Liver (tissue), 8 donors: ENCODE measurements at regions not wholly inside any gene's neighbourhood (a gene's known extent, or its start where the extent isn't known, plus 50 kb on each side); places are given as distances from the start of the nearest gene placed in this dataset.

Experiments
- DNase-seq: peaks from one replicate; pipeline ENCODE4 v3.0.0-alpha.2; 2017; ENCODE audit warnings: low spot score
- H3K27ac ChIP-seq, 2 donors: one replicate each; pipeline ENCODE4 v1.7.0; 2013; ENCODE audit warnings: inconsistent platforms in 2 of 2, low read length in 2 of 2, control low read depth in 1 of 2, low read depth in 1 of 2, mild to moderate bottlenecking in 1 of 2
- H3K27me3 ChIP-seq, 4 donors: one replicate each; pipeline versions ENCODE4 v1.6.1 to v1.7.0; 2013; ENCODE audit warnings: low read length in 3 of 4, inconsistent platforms in 1 of 4, mild to moderate bottlenecking in 1 of 4, moderate library complexity in 1 of 4; ENCODE audit not compliant: control insufficient read depth in 4 of 4, insufficient read depth in 4 of 4
- H3K36me3 ChIP-seq, 4 donors: one replicate each; pipeline versions ENCODE4 v1.6.1 to v1.7.0; 2013; ENCODE audit warnings: low read length in 3 of 4, mild to moderate bottlenecking in 3 of 4, low read depth in 1 of 4, moderate library complexity in 1 of 4; ENCODE audit not compliant: control insufficient read depth in 4 of 4, insufficient read depth in 3 of 4
- H3K4me1 ChIP-seq, 4 donors: one replicate each; pipeline versions ENCODE4 v1.6.1 to v1.7.0; 2013; ENCODE audit warnings: low read length in 3 of 4, mild to moderate bottlenecking in 3 of 4, moderate library complexity in 1 of 4; ENCODE audit not compliant: control insufficient read depth in 4 of 4, insufficient read depth in 4 of 4
- H3K4me3 ChIP-seq, 3 donors: one replicate each; pipeline versions ENCODE4 v1.6.1 to v1.7.0; 2013; ENCODE audit warnings: low read length in 3 of 3, control low read depth in 1 of 3, low read depth in 1 of 3, mild to moderate bottlenecking in 1 of 3
- H3K9ac ChIP-seq, 2 donors: one replicate each; pipeline ENCODE4 v1.7.0; 2013; ENCODE audit warnings: low read length in 2 of 2, mild to moderate bottlenecking in 2 of 2, moderate library complexity in 2 of 2, control low read depth in 1 of 2, low read depth in 1 of 2
- H3K9me3 ChIP-seq, 4 donors: one replicate each; pipeline versions ENCODE4 v1.6.1 to v1.7.0; 2013; ENCODE audit warnings: low read length in 3 of 4; ENCODE audit not compliant: control insufficient read depth in 4 of 4
- CTCF ChIP-seq: fragments of 150-350 bp; IDR thresholded peaks from 2 replicates; pipeline ENCODE4 v1.5.1; 2017; ENCODE audit warnings: improper control_type of control experiment, low read depth, low read length; ENCODE audit not compliant: missing input control
- EGR1 ChIP-seq, 2 donors: IDR thresholded peaks; 2 replicates each; pipeline ENCODE4 v1.6.1; 2016 to 2018; ENCODE audit warnings: antibody characterized with exemption in 2 of 2, low read depth in 2 of 2
- FOXA1 ChIP-seq: IDR thresholded peaks from 2 replicates; pipeline ENCODE4 v1.6.1; 2016; ENCODE audit warnings: antibody characterized with exemption
- FOXA2 ChIP-seq: IDR thresholded peaks from 2 replicates; pipeline ENCODE4 v1.6.1; 2016; ENCODE audit warnings: antibody characterized with exemption
- GABPA ChIP-seq, 2 donors: IDR thresholded peaks in 1 of 2; conservative IDR thresholded peaks in 1 of 2; 2 replicates each; pipeline ENCODE4 v1.6.1; 2016; ENCODE audit warnings: antibody characterized with exemption in 2 of 2, mild to moderate bottlenecking in 1 of 2, moderate library complexity in 1 of 2
- HNF4A ChIP-seq, 2 donors: conservative IDR thresholded peaks; 2 replicates each; pipeline ENCODE4 v1.6.1; 2016; ENCODE audit warnings: antibody characterized with exemption in 2 of 2, mild to moderate bottlenecking in 2 of 2
- HNF4G ChIP-seq: IDR thresholded peaks from 2 replicates; pipeline ENCODE4 v1.6.1; 2016; ENCODE audit warnings: antibody characterized with exemption
- MAX ChIP-seq: IDR thresholded peaks from 2 replicates; pipeline ENCODE4 v1.6.1; 2016; ENCODE audit warnings: antibody characterized with exemption
- NR2F2 ChIP-seq: IDR thresholded peaks from 2 replicates; pipeline ENCODE4 v1.6.1; 2016; ENCODE audit warnings: antibody characterized with exemption
- RAD21 ChIP-seq, 2 donors: IDR thresholded peaks; 2 replicates each; pipeline ENCODE4 v1.6.1; 2016; ENCODE audit warnings: antibody characterized with exemption in 2 of 2, mild to moderate bottlenecking in 2 of 2
- RXRA ChIP-seq, 2 donors: IDR thresholded peaks; 2 replicates each; pipeline ENCODE4 v1.6.1; 2017 to 2018; ENCODE audit warnings: antibody characterized with exemption in 2 of 2, mild to moderate bottlenecking in 1 of 2
- SP1 ChIP-seq: IDR thresholded peaks from 2 replicates; pipeline ENCODE4 v1.6.1; 2018; ENCODE audit warnings: antibody characterized with exemption, mild to moderate bottlenecking
- YY1 ChIP-seq: IDR thresholded peaks from 2 replicates; pipeline ENCODE4 v1.6.1; 2016; ENCODE audit warnings: antibody characterized with exemption, mild to moderate bottlenecking
- ZBTB33 ChIP-seq: IDR thresholded peaks from 2 replicates; pipeline ENCODE4 v1.6.1; 2016; ENCODE audit warnings: antibody characterized with exemption
- WGBS: extraction: QIAGEN DNeasy Blood & Tissue Kit; methylation state at CpG from one replicate; pipeline ENCODE4 v1.1.7; 2013; 5-methylcytosine and 5-hydroxymethylcytosine counted together
- TF ChIP-seq, protein P1 (sequence below): IDR thresholded peaks from 2 replicates; pipeline ENCODE4 v1.6.1; 2016; ENCODE audit warnings: antibody characterized with exemption
- donor health status: healthy.
- donor health status: healthy.
- donor health status: healthy.
- donor health status: healthy.
- donor health status: healthy.

DNA sequence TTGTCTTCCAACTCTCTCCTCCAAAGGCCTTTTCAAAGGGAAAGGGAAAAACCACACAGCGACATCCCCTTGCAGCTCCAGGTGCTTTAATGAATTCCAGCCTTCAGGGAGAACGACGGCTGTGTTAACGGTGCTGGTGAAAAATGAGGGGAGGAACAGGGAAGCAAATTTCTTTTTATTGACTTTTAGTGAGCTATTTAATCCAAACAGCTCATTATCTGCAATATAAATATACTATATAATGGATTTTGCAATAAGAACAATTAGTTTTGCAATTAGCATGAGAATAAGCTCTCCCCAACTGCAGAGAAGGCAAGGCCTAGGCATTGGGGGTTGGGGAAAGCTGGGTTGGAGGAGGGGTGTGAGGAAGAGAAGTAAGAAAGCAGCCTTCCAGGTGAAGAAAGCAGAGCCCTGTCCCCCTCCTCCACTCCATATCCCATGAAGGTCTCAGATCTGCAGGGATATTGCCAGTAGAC, 159.0 kb upstream of the ZC3H12A start:
- DNase-seq: no peak
- H3K9ac ChIP-seq: no peak overlapping the region
- WGBS: 26% methylated on average over 4 of the region's 4 CpGs

DNA sequence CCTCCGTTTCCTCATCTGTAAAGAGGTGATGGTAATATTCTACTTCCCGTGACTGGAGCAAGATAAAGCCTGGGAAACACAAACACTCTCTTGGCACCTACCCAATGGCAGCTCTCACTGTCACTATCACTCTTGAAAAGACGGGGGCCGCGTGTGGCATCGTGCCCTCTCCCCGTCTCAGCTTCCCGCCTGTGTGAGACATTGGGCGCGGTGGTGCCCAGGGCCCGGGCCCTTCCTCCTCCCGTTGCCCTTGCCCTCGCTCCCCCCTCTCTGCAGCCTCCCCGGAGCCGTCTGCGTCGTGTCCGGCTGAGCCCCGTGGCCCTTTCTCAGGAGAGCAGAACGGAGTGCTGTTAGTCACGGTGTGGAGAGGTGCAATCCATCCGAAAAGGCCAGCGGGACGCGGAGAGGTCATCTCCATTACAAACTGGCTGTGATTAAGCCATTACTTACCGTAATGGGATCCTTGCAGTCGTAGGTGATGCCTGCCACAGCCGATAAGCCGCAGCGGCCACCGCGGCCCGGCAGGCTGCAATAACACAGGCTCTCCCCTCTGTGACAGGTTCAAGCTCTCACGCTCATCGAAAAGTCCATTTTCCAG, 156.4 kb upstream of the ZC3H12A start:
- H3K4me3 ChIP-seq: no peak overlapping the region
- DNase-seq: no peak
- no peak overlapping the region for H3K27ac ChIP-seq
- H3K4me1 ChIP-seq: peaks cover 0 to 7% (median 2%) of the 10 kb centered on the region in 4 donors
- H3K36me3 ChIP-seq: no peaks in the 10 kb centered on the region
- no peak for TF ChIP-seq FOXA2
- TF ChIP-seq RXRA (IDR thresholded peaks at IDR 0.05): no peak
- TF ChIP-seq YY1: no peak
- TF ChIP-seq CTCF: no peak
- TF ChIP-seq HNF4A (conservative IDR thresholded peaks at IDR 0.05): no peak
- no peak for TF ChIP-seq RAD21 (IDR thresholded peaks at IDR 0.05)
- H3K9ac ChIP-seq: no peak overlapping the region
- no peaks in the 10 kb centered on the region for H3K9me3 ChIP-seq
- peaks cover 0 to 9% (median 3%) of the 10 kb centered on the region in 4 donors for H3K27me3 ChIP-seq
- 17% methylated on average over 35 of the region's 35 CpGs for WGBS

More for the DNA sequence above, 159.0 kb upstream of the ZC3H12A start:
- no peaks in the 10 kb centered on the region for H3K36me3 ChIP-seq
- no peaks in the 10 kb centered on the region for H3K9me3 ChIP-seq
- no peak for TF ChIP-seq HNF4A (conservative IDR thresholded peaks at IDR 0.05)
- no peak for TF ChIP-seq SP1
- TF ChIP-seq YY1: no peak
- no peak for TF ChIP-seq NR2F2
- TF ChIP-seq GABPA (IDR thresholded peaks at IDR 0.05 in 1 of 2, conservative IDR thresholded peaks at IDR 0.05 in 1 of 2): no peak
- no peak for TF ChIP-seq HNF4G
- no peak for TF ChIP-seq ZBTB33
- no peak for TF ChIP-seq RAD21 (IDR thresholded peaks at IDR 0.05)
- TF ChIP-seq, protein P1, sequence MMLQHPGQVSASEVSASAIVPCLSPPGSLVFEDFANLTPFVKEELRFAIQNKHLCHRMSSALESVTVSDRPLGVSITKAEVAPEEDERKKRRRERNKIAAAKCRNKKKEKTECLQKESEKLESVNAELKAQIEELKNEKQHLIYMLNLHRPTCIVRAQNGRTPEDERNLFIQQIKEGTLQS: no peak
- TF ChIP-seq MAX: no peak
- no peak for TF ChIP-seq FOXA1
- TF ChIP-seq EGR1 (IDR thresholded peaks at IDR 0.05; ENCODE audit: low read depth in 2 of 2): no peak
- TF ChIP-seq FOXA2: no peak
- H3K27ac ChIP-seq: no peak overlapping the region
- H3K4me3 ChIP-seq: no peak overlapping the region
- H3K4me1 ChIP-seq: peaks cover 0 to 7% (median 2%) of the 10 kb centered on the region in 4 donors
- peaks cover 0 to 15% (median 6%) of the 10 kb centered on the region in 4 donors for H3K27me3 ChIP-seq
